ENCODE measurements at regions not wholly inside any gene's neighbourhood (a gene's known extent, or its start where the extent isn't known, plus 50 kb on each side); places are given as distances from the start of the nearest gene placed in this dataset.
"Not testable (repeated sequence)": the region's sequence is repeated elsewhere in the genome, so short reads cannot be mapped to it uniquely, and the experiment has no call there.

DNA sequence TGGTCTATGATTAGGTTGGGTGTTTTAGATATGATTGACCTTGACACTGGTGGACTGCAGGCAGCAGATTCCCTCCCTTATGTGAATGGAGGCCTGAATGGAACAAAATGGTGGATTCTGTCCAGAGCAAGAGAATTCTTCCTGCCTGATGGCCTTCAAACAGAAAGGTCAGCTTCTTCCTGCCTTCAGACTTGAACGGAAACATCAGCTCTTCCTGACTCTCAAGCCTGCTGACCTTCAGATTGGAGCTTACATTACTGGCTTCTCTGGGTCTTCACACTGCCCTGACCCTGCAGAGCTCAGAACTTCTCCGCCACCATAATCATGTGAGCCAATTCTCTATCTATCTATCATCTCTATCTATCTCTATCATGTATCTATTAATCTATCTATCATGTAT is 111.6 kb downstream of the RAMP3 start:
- no peak for DNase-seq

DNA sequence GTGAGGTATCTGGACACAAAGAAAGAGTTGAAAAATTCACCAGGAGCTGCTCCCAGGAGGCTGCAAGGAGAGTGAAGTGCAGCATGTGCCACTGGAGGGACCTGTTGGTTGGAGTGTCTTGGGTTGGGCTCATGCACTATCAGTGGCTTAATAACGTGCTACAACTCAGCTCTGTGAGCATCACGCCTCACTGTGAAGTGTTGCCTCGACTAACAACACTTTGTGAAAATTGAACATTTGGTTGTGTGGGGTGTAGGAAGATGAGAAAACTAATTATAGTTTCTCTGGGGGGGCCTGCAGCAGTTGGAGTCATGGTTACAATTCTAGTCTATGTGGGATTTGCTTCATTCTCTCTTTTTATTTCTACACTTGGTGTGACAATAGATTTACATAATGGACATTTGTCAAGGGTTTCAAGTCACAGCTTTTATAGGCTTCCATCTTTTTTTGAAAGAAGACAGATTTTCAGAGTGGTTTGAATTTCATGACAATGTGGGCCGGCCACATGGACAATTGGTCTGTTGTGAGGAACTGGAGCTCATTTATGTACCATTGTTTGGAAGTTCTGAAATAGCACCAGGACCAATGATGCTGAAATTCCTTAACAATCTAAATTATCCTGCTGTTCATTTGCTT is 121.3 kb downstream of the RAMP3 start:
- DNase-seq = no peak

DNA sequence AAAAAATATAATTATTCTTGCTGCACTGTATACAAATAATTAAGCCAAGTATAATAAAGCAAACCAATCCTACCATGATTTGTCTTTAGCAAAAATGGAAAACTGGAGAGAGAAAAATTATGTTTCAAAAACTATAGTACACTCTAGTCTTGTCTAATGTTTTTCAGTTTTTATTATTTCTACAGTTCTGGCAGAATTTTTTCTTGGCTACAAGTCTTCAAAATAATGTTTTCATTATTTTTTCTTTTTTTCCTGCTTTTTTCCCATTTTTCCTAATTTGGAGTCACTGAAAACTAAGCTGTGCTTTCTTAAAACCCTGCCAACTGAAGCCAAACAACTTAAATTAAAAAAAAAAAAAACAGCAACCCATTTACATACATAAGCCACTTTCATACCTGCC is 132.0 kb downstream of the RAMP3 start:
- not testable (repeated sequence) for DNase-seq

DNA sequence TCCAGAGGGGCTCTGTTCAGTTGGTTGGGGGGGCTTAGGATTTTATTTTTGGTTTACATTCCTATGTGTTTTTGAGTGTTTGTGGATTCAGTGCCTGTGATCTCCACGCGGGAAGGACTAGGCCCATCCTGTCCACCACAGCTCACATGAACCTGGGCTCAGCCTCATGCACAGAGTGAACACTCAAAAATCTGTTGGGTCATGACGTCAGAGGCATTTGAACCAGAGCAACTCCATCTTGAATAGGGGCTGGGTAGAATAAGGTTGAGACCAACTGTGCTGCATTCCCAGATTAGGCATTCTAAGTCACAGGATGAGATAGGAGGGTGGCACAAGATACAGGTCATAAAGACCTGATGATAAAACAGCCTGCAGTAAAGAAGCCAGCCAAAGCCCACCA is 133.3 kb downstream of the RAMP3 start:
- DNase-seq = no peak

DNA sequence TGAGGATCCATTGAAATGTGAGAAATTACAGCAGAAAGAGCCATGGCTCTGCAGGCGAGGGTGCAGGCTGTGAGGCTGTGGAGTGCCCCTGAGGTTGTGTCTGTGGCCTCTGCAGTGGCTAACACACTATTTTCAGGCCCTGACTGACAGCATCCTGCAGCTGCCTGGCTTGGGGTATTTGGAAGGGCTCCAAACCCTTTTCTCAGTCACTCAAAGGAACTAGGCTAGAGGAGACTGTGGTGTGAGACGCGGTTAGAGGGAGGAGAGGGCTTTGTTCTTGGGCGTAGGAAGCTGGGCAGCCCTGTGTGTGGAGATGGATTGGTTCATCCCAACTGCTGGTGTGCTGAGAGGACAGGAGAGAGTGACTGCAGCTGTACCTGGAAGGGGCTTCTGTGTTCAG is 134.9 kb downstream of the RAMP3 start:
- no peak for DNase-seq

DNA sequence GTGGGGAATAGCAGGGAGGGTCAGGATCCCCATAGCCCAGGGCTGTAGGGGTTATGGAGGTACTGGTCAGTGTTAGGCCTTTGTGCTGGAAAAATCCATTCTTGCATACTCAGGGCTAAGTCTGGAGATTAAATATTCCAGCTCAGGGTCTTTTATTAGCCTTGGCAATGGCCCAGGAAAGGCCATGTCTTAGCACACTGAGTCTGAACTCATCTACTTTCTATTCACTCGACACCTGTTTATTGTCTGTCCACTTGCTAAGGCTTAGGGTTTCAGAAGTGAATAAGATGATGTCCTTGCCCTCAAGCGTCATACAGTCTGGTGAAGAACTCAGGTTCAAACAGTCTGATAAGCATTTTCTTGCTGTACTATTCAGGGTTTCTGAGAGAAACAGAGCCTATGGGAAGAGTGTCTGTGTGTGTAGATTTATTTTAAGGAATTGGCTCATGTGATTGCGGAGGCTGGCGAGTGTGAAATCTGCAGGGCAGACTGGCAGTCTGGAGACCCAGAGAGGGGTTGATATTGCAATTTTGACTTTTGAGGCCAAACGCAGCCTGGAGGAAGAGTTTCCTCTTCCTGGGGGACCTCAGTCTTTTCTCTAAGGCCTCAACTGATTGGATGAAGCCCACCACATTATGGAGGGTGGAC is 135.8 kb downstream of the RAMP3 start:
- no peak for DNase-seq

DNA sequence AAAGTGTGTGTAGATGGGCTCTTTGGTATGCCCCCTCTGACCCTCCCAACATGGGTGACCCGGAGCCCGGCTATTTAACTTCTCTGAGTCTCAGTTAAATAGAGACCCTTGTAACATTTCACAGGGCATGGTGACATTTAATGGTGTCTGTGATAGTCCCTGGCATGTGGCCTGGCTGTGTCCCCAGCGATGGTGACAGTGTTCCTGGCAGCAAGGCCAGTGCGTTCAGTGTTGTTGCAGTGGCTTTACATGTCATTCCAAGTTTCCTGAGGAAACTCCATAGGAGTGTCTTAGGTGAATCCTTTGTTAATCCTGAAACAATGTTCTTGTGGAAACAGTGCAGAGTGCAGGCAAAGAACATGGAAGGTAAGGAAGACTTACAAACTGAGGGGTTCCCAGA is 137.0 kb downstream of the RAMP3 start:
- DNase-seq = no peak

DNA sequence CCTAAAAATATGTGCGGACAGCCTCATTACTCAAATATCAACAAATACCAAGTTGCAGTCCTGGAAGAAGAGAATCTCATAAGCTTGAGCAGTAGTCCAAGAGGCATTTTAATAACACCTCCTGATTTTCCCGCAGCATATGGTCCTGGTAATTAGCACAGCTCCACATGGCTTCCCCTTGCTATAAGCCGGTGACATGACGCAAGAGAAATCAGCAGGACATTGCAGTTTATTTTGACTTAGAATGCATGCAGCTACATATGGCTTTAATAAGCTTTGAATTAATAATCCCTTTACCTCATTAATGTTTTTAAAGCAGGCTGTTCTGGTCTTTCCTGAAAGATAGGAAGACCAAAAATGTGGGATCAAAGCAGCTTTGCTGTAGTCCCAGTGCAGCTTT is 137.6 kb downstream of the RAMP3 start:
- no peak for DNase-seq

DNA sequence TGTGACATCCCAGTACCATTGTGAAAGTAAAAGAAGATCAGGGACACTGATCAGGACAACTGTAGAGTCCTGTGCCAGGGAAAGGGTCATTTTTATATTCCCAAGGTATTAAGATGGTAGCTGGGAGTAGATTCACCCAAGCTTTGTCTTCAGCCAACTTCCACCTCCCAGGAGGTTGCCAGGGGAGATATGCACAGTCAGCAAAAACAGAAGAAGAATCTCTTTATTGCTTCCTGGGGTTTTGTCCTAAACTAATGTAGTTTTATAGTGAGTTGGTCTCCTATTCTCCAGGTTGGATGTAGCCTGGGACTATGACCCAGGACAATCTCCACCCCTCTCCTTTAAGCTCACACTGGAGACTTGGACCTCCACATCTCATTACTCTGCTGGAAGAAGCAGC is 139.2 kb downstream of the RAMP3 start:
- DNase-seq = no peak

DNA sequence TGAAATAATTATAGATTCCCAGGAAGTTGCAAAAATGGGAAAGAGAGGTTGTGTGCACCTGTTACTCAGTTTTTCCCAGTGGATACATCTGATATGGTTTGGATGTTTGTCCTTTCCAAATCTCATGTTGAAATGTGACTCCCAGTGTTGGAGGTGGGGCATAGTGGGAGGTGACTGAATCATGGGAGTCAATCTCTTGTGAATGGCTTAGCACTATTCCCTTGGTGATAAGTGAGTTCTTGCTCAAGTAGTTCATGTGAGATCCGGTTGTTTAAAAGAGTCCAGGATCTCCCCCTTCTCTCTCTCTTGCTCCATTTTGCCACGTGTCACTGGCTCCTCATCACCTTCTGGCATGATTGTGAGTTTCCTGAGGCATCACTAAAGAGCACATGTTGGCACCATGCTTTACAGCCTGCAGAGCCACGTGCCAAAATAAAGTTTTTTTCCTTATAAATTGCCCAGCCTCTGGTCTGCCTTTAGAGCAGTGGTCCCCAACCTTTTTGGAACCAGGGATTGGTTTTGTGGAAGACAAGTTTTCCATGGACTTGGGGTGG is 149.2 kb downstream of the RAMP3 start:
- no peak for DNase-seq

DNA sequence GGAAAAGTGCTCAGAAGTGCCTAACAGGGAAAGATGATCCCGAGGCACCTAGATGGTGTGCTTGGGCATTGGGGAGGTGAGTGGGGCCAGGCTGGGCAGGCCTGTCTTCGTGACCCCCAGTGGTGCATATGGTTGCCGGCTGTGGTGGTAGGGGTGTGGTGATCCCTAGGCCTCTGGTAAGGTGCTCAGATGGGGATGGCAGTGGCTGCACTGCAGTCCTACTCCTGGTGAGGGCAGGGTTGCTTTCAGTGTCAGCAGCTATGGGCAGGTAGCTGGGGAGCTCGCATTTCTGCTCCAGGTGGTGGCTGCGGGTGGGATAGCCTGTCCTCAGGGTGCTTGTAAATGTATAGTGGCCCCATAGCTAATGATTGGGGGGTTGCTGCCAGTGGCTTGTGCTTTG is 154.0 kb downstream of the RAMP3 start:
- no peak for DNase-seq

DNA sequence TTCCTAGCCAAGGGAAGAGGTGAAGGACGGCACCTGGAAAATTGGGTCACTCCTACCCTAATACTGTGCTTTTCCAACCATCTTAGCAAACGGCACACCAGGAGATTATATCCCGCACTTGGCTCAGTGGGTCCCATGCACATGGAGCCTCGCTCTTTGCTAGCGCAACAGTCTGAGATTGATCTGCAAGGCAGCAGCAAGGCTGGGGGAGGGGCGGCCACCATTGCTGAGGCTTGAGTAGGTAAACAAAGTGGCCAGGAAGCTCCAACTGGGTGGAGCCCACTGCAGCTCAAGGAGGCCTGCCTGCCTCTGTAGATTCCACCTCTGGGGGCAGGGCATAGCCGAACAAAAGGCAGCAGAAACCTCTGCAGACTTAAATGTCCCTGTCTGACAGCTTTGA is 157.9 kb downstream of the RAMP3 start:
- DNase-seq = not testable (repeated sequence)

DNA sequence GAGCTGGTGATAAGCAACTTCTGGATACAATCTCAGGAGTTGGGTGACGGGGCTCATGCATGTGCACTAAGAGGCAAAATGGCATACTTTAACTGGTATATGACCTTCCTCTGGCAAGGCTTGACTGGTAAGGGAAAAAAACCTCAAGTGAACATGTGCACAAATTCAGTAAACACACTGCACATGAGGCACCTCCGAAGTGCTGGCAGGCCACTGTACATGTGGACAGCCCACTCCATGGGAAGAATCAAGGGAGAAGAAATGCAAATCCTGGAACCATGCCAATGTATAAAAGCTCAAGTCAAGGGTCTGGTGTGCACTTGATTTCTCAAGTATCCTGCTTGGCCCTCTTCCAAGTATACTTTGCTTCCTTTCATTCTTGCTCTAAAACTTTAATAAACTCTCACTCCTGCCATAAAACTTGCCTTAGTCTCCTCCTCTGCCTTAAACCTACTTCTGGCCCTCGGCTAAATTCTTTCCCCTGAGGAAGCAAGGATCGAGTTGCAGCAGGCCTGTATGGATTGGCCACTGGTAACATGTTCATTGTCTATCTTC is 167.2 kb downstream of the RAMP3 start:
- no peak for DNase-seq

DNA sequence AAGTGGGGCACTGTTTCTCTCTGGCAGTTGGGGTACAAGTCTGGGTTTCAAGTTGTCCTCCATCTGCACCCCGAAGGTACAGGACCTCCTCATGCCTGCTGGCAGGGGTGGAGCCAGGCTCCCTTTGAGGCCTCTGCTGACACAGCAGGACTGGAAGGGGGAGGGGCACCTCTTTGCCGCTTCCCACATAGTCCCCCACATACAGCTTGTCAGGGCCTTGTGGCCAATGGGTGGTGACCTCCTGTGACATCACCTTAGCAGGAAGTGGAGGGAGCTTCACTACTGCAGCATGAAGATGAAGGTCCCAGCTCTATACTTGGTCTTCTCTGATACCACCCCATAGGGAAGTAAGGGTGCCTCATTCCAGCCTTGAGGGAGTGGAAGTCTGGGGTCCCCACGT is 167.8 kb downstream of the RAMP3 start:
- no peak for DNase-seq

DNA sequence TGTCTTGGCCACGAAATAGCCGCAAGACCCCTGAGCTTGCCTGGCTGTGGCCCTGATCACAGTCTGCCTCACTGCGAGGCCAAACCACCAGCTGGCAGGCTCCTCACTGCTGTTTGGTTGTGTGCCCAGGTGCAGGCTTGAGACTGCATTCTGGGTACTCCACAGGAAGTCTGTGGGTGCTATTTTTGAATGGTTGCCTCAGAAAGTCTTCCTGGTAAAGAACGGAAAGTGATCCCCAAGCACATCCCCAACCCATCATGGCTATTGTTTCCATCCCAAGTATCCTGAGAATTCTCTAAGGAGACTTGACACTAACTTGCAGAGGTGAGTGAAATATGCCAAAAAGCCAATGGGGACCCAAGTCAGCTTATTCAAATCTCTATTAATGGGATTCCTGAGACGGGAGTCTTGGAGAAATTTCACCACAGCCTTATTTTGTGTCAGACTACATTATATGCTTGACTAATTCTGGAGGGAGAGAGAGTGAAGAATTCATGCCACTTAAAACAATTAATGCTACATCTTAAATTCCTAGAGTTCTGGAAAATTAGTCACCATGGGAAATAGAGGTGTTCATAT is 170.9 kb downstream of the RAMP3 start:
- DNase-seq = no peak

DNA sequence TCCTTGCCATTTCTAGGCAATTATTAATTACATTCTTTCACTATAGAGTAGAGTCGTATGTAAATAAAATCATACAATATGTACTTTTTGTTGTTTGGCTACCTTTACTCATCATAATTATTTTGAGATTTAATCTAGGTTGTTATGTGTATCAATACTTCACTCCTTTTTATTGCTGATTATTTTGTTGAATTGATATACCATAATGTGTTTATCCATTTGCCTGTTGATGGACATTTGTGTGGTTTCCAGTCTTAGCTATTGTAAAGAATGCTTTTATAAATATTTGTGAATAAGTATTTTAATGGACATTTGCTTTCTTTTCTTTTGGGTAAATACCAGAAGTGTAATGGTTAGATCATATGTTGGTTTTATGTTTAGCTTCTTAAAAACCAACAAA is 174.0 kb downstream of the RAMP3 start:
- DNase-seq = no peak

DNA sequence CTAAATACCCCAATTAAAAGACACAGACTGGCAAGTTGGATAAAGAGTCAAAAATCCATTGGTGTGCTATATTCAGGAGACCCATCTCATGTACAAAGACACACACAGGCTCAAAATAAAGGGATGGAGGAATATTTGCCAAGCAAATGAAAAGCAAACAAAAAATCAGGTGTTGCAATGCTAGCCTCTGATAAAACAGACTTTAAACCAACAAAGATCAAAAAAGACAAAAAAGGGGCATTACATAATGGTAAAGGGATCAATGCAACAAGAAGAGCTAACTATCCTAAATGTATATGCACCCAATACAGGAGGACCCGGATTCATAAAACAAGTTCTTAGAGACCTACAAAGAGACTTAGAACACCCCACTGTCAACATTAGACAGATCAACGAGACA is 177.4 kb downstream of the RAMP3 start:
- DNase-seq = not testable (repeated sequence)

DNA sequence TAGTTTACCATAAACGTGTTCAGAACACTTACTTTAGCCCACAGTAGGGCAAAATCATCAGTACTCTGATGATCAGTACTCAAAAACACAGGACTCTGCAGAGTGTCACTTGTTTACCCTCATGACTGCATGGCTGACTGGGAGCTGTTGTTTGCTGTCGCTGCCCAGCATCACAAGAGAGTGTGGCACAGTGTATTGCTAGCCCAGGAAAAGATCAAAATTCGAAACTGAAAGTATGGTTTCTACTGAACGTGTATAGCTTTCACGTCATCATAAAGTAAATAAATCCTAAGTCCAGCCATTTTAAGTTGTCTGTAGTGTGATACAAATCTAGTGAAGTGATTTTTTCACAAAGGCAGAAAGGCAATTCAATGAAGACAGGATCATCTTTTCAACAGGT is 184.6 kb downstream of the RAMP3 start:
- DNase-seq = no peak

DNA sequence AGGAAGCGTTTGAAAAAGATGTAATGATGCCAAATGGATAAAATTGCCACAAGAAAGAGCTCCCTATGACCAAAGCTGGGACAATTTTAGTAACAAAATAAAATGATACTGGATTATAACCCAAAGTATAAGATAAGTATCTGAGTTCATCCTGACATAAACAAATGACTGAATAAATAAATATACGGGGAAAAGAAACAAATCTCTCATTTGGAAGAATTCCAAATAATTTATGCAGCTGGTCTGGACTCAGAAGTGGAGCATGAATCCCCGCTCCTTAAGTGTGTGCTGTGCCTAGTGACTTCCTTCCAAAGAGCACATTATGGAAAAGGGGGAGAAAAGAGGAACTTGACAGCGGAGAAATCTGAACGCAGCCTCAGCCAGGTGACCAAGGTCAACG is 186.2 kb downstream of the RAMP3 start:
- no peak for DNase-seq

DNA sequence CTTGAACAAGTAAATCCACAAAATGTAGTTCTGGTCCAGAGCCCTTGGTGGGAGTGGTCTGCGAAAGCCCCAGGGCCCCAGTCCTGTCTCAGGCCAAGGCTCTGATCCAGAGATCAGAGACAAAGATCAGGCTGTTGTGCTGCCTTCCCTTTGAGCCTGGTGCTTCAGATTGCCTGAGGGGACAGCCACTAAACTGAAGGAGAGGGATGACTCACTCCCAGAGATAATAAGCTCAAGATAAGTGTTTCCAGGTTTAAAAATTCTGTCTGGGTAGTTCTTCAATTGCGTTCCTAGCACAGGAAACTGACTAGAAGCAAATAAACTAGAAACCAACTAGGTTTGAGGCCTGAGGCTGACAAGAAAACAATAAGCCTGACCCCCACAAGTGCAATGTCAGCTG is 190.2 kb downstream of the RAMP3 start:
- no peak for DNase-seq

DNA sequence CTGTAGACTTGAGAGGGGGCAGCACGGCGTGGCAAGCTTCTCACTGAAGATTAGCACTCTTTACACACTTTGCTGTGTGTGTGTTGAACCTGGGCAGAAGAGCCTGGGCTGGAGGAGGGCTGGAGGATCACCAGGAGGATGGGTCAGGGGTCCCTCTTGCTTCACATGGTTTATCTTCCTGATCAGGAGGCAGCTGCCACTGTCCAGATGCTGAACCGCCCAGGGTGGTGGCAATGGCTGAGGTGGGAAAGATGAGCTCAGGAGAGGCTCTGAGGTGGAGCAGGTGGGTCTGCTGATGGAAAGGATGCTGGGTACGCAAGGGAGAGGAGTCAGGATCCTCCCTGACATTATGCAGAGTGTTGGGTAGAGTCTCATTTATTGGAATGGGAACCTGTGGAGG is 191.5 kb downstream of the RAMP3 start:
- DNase-seq = no peak

DNA sequence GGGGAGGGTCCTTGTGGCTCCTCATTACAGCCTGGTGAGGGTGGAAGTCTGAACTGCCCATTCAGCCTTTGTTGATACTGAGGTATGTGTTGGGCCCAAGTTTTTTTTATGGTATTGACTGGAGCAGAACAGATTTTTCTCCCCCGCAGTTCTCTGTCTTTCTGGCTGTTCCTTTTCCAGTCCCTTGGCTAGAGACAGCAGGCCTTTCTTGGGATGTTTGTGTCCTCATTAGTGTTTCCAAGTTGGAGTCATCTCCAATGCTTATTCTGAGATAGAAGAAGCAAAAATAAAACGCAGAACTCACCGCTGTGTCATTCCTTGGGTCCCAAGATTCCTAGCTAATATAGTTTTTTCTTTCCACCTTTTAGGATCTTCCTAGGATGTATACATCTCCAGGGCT is 193.3 kb downstream of the RAMP3 start:
- DNase-seq = no peak

DNA sequence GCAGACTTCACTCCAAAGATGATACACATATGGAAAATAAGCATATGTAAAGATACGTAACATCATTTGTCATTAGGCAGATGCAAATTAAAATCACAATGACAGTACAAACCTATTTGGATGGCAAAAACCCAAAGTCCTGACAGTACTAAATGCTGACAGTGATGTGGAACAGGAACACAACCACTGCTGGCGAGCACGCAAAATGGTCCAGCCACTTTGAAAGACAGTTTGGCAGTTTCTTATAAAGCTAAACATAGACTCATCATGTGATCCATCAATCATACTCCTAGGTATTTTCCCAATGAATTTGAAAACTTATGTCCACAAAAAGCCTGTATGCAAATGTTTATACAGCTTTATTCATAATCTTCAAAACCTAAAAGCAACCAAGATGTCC is 200.7 kb downstream of the RAMP3 start:
- DNase-seq = no peak

DNA sequence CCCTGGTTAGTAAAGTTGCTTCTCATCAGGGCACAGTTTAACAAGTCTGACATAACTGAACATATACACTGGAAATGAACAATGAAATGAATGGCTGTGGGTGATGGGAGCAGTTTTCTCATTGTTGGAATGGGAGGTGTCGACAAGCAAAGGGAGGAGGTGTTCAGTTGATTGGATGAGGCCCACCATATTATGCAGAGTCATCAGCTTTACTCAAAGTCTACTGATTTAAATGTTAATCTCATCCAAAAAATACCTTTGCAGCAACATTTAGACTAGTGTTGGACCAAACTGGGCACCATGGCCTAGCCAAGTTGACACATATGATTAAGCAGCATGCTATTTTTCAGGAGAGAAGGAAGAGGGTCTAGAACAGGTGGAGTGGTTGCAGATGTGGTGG is 201.7 kb downstream of the RAMP3 start:
- no peak for DNase-seq

Data from GOT3 (cell line).